ENCODE measurements at regions not wholly inside any gene's neighbourhood (a gene's known extent, or its start where the extent isn't known, plus 50 kb on each side); places are given as distances from the start of the nearest gene placed in this dataset.

DNA sequence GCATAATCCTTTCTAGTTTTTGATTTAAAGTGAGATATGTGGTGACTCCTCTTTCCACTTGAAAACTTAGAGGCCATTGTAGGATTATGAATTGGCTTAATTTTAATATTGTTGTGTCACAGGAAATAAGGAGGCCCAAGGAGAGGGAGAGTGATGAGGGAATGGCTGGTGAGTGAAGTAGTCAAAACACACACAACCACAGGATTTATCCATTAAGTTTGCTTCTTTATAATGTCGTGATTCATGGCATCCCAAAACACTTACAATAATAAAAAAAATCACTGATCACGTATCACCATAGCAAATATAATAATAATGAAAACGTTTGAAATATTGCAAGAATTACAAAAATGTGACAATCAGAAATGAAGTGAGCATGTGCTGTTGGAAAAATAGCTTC is 1215.5 kb upstream of the LRRTM3 start:
- Histone ChIP-seq H3K9me3 (ENCODE audit: control insufficient read depth, insufficient read depth, low read depth, low read length) (no peaks in the 10 kb centered on the region), H3K4me1 (ENCODE audit: control insufficient read depth, insufficient read depth, low read length) (no peaks in the 10 kb centered on the region), H3K36me3 (ENCODE audit: control insufficient read depth in 2 of 2, insufficient read depth in 1 of 2, low read length in 2 of 2) (no peaks in the 10 kb centered on the region), H3K4me3 (ENCODE audit: low read depth, low read length) (no peak overlapping the region), H3K27ac (ENCODE audit: extremely low read depth, low read depth, low read length) (no peak overlapping the region)
- ChIA-PET POLR2A (no interaction called here), CTCF (interaction anchor here (0.6 kb wide), 1 partner anchor 498 kb away, joined by 3 read pairs; no protein-coding TSS in a partner anchor)
- TF ChIP-seq ZSCAN23 (tag by site-specific recombination; IDR thresholded peaks at IDR 0.05) (no peak), ZNF266 (tag by site-specific recombination; IDR thresholded peaks at IDR 0.05; ENCODE audit: low read depth) (no peak), SCRT2 (tag by site-specific recombination; IDR thresholded peaks at IDR 0.05) (no peak), ZNF23 (tag by site-specific recombination; IDR thresholded peaks at IDR 0.05; ENCODE audit: borderline replicate concordance) (no peak), HOXD13 (CRISPR knock-in tag; IDR thresholded peaks at IDR 0.05; ENCODE audit: borderline replicate concordance) (no peak), ZNF571 (tag by site-specific recombination; IDR thresholded peaks at IDR 0.05) (no peak), KLF8 (tag by site-specific recombination; IDR thresholded peaks at IDR 0.05) (no peak), ZNF239 (tag by site-specific recombination; IDR thresholded peaks at IDR 0.05) (no peak)
- TF ChIP-seq, protein P1, sequence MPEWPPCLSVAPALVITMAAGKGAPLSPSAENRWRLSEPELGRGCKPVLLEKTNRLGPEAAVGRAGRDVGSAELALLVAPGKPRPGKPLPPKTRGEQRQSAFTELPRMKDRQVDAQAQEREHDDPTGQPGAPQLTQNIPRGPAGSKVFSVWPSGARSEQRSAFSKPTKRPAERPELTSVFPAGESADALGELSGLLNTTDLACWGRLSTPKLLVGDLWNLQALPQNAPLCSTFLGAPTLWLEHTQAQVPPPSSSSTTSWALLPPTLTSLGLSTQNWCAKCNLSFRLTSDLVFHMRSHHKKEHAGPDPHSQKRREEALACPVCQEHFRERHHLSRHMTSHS (tag by site-specific recombination; IDR thresholded peaks at IDR 0.05) = no peak
- TF ChIP-seq, protein P2, sequence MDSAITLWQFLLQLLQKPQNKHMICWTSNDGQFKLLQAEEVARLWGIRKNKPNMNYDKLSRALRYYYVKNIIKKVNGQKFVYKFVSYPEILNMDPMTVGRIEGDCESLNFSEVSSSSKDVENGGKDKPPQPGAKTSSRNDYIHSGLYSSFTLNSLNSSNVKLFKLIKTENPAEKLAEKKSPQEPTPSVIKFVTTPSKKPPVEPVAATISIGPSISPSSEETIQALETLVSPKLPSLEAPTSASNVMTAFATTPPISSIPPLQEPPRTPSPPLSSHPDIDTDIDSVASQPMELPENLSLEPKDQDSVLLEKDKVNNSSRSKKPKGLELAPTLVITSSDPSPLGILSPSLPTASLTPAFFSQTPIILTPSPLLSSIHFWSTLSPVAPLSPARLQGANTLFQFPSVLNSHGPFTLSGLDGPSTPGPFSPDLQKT (IDR thresholded peaks at IDR 0.05; ENCODE audit: borderline replicate concordance, low read depth, low read length) = no peak
- TF ChIP-seq, protein P3, sequence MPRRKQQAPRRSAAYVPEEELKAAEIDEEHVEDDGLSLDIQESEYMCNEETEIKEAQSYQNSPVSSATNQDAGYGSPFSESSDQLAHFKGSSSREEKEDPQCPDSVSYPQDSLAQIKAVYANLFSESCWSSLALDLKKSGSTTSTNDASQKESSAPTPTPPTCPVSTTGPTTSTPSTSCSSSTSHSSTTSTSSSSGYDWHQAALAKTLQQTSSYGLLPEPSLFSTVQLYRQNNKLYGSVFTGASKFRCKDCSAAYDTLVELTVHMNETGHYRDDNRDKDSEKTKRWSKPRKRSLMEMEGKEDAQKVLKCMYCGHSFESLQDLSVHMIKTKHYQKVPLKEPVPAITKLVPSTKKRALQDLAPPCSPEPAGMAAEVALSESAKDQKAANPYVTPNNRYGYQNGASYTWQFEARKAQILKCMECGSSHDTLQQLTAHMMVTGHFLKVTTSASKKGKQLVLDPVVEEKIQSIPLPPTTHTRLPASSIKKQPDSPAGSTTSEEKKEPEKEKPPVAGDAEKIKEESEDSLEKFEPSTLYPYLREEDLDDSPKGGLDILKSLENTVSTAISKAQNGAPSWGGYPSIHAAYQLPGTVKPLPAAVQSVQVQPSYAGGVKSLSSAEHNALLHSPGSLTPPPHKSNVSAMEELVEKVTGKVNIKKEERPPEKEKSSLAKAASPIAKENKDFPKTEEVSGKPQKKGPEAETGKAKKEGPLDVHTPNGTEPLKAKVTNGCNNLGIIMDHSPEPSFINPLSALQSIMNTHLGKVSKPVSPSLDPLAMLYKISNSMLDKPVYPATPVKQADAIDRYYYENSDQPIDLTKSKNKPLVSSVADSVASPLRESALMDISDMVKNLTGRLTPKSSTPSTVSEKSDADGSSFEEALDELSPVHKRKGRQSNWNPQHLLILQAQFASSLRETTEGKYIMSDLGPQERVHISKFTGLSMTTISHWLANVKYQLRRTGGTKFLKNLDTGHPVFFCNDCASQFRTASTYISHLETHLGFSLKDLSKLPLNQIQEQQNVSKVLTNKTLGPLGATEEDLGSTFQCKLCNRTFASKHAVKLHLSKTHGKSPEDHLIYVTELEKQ (tag by site-specific recombination; IDR thresholded peaks at IDR 0.05; ENCODE audit: borderline replicate concordance) = no peak

DNA sequence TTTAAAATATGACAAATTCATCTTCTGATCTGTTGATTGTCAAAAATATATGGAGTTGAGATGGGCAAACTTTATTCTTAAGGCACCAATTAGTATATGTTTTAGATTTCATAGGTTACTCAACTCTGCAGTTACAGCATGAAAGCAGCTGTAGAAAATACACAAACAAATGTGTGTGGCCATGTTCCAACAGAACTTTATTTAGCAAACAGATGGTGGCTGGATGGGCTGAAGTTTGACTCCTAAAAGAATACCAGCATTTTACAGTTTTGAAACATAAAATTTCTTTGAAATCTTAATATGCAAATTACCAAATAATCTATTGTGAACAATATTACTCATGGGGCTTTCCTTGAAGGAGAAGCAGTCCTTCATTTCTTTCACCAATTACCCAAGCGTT is 1206.0 kb upstream of the LRRTM3 start:
- TF ChIP-seq ZFHX2 (tag by site-specific recombination; conservative IDR thresholded peaks at IDR 0.05) (no peak), ZNF37A (tag by site-specific recombination; IDR thresholded peaks at IDR 0.05) (no peak), ZFP41 (tag by site-specific recombination; IDR thresholded peaks at IDR 0.05; ENCODE audit: borderline replicate concordance) (no peak), ZNF571 (tag by site-specific recombination; IDR thresholded peaks at IDR 0.05) (no peak), ZNF626 (tag by site-specific recombination; IDR thresholded peaks at IDR 0.05) (no peak), GLIS2 (tag by site-specific recombination; IDR thresholded peaks at IDR 0.05) (no peak), ZNF157 (tag by site-specific recombination; IDR thresholded peaks at IDR 0.05) (no peak), SETDB1 (IDR thresholded peaks at IDR 0.05; ENCODE audit: insufficient read length, low read length) (no peak), KLF8 (tag by site-specific recombination; IDR thresholded peaks at IDR 0.05) (no peak)
- TF ChIP-seq, protein P4, sequence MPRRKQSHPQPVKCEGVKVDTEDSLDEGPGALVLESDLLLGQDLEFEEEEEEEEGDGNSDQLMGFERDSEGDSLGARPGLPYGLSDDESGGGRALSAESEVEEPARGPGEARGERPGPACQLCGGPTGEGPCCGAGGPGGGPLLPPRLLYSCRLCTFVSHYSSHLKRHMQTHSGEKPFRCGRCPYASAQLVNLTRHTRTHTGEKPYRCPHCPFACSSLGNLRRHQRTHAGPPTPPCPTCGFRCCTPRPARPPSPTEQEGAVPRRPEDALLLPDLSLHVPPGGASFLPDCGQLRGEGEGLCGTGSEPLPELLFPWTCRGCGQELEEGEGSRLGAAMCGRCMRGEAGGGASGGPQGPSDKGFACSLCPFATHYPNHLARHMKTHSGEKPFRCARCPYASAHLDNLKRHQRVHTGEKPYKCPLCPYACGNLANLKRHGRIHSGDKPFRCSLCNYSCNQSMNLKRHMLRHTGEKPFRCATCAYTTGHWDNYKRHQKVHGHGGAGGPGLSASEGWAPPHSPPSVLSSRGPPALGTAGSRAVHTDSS (tag by site-specific recombination; IDR thresholded peaks at IDR 0.05) = no peak
- TF ChIP-seq, protein P5, sequence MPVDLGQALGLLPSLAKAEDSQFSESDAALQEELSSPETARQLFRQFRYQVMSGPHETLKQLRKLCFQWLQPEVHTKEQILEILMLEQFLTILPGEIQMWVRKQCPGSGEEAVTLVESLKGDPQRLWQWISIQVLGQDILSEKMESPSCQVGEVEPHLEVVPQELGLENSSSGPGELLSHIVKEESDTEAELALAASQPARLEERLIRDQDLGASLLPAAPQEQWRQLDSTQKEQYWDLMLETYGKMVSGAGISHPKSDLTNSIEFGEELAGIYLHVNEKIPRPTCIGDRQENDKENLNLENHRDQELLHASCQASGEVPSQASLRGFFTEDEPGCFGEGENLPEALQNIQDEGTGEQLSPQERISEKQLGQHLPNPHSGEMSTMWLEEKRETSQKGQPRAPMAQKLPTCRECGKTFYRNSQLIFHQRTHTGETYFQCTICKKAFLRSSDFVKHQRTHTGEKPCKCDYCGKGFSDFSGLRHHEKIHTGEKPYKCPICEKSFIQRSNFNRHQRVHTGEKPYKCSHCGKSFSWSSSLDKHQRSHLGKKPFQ (tag by site-specific recombination; IDR thresholded peaks at IDR 0.05) = no peak
- POLR2A ChIA-PET = no interaction called here
- CTCF ChIA-PET = no interaction called here
- Histone ChIP-seq H3K4me3 (ENCODE audit: low read depth, low read length) (no peak overlapping the region), H3K9me3 (ENCODE audit: control insufficient read depth, insufficient read depth, low read depth, low read length) (no peaks in the 10 kb centered on the region), H3K4me1 (ENCODE audit: control insufficient read depth, insufficient read depth, low read length) (no peaks in the 10 kb centered on the region), H3K36me3 (ENCODE audit: control insufficient read depth in 2 of 2, insufficient read depth in 1 of 2, low read length in 2 of 2) (no peaks in the 10 kb centered on the region), H3K27ac (ENCODE audit: extremely low read depth, low read depth, low read length) (no peak overlapping the region)
